Dermis microvascular lymphatic vessel endothelial cell (primary cell): ENCODE measurements at regions not wholly inside any gene's neighbourhood (a gene's known extent, or its start where the extent isn't known, plus 50 kb on each side); places are given as distances from the start of the nearest gene placed in this dataset.

Experiments used
- DNase-seq, 2 donors: peaks; one replicate each; pipeline versions ENCODE4 v3.0.0 to v3.0.0-alpha.2; 2010; ENCODE audit warnings: low read depth in 2 of 2

- DNase-seq: no peak
These were observed 806.5 kb downstream of the OTOL1 start for GRCh38 chr3:162302983-162303624.

- no peak for DNase-seq
These were observed 820.4 kb downstream of the OTOL1 start for GRCh38 chr3:162317046-162317445.

- DNase-seq: no peak
These were observed 832.0 kb downstream of the OTOL1 start for GRCh38 chr3:162328649-162329048.

- no peak for DNase-seq
These were observed 832.9 kb downstream of the OTOL1 start for GRCh38 chr3:162329514-162329913.

GRCh38 chr3:162332344-162332743 lies 835.7 kb downstream of the OTOL1 start:
- no peak for DNase-seq

GRCh38 chr3:162334537-162334936 lies 837.9 kb downstream of the OTOL1 start:
- DNase-seq: no peak

- DNase-seq: no peak
These were observed 841.0 kb downstream of the OTOL1 start for GRCh38 chr3:162337630-162338029.

GRCh38 chr3:162338514-162338913 lies 841.9 kb downstream of the OTOL1 start:
- no peak for DNase-seq

DNA sequence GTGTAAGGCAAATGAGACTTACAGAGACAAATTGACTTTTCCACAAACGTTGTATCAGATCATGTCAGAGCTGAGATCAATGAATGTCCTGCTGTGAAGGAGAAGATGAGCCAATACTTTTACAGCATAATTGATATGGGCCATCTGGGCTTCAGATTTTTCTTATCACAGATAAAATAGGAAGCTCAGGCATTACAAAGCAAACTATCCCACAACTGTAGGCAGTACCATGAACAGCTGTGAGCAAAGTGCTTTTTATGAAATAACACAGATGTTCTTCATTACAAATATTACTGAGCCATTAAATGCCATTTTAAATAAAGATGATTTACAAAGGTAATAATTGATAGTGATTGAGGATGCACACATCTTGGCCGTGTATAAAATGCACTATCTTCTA lies 852.3 kb downstream of the OTOL1 start:
- DNase-seq: no peak

GRCh38 chr3:162353414-162353813 lies 856.8 kb downstream of the OTOL1 start:
- no peak for DNase-seq

DNA sequence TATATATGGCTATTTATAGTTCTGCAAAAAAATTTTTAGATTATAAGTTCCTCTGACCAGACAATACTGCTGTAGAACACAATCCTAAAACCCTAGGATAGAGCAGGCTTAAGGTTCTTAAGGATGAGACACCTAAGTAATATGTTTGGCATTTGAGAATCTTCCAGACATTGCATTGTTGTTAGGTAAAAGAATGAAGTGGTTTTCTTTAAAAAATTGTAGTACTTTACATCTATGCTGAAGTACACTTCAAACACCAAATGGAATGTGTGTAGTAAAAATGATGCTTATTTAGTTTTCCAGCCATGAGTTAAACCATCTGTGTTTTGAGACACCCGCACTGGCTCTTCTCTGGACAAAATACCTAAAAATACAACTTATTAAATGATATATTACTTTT lies 857.7 kb downstream of the OTOL1 start:
- DNase-seq: no peak

DNA sequence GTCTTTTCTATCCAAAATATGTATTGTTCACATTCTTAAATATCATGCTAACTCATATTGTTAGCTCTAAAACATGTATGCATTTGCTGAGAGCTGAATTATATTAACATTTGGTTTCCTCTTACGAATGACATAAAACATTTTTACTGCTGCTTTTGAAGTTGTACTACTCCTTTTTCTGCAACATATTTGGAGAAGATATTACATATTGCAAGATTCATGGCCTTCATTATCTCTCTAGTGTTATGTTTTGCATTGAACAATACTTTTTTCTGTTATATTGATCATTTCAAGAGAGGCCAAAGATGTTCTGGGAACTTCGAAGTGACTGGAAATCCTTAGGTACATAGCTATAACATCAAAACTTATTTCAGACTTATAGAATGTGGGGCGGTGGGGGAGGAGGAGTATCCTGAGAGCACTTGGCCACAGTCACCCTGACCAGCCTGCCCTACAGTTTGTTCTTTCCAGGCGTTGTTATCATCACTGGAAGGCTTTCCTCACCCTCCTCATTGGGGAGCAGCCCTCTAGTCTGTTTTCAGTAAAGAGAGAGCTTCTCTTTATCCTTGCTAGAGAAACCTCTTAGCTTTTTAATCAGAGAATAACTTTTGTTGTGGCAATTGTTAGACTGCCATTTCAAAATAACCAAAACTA lies 868.6 kb downstream of the OTOL1 start:
- DNase-seq: no peak

- no peak for DNase-seq
These were observed 869.7 kb downstream of the OTOL1 start for GRCh38 chr3:162366166-162366766.

DNA sequence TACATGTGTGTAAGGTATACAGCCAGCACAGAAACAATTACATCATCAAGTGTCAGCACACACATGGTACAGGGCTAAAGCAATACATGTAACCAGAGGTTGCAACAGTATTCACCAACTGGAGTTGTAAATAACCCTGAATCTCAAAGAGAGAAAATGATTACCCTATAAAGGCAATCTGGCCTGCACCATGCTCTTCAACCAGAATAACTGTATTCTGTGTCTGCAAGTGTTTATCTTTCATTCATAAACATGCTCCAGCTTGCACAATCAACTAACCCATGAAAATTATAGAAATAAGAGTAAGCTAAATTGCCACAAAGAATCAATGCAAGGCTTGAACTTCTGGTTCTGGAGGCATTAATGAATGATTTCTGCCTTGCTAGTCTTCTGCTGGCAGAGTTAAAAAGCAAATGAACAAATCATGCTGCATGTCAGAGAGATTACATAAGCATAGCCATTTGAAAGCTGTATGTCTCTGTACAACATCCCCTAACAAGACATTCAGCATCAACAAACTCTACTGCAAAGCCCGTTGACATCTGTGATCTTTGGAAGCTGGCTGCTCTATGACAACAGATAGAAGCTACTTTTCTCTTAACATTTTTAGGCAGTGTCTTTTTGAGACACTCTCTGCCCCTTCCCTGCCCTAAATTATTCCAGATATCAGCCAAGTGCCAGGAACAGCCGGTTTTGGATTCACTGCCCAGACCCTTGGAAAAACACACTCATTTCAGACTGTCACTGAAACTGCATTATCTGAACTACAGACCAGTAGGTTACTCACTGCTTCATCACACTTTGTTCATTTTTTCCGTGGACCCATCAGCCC lies 871.0 kb downstream of the OTOL1 start:
- DNase-seq: no peak

DNA sequence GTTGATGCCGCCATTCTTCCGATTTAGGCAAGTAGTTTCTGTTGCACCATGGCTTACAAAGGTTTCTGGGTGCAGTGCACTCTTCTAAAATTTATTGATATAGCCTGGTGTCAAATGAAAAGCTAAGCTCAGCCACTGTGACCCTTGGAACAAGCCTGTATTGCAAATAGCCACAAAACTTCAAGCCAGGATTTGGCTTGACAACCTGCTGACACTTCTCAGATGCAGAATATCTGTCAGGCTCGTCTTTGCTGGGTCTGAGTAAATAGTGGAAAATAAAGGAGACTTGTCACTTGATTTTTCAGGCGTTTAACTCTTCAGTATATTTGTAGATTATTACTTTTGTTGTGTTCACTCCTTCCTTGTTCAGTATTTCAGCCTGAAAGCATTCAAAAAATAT lies 871.8 kb downstream of the OTOL1 start:
- DNase-seq: no peak

DNA sequence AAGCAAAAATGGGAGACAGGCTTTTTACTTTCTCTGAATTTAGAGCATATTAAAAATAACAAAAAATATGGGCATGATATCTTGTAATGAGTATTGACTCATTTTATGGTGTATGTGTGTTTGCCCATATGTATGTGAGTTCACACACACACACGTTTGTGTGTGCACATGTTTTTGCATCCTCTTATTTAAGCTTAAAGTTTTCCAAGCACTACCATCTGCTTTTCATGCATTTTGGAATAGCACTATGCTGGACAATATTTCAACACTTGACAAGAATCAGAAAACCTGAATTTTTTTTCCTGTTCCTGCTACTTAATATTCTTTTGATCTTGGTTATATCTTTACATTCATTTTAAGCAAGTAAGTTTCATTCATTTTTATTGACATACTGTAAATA lies 872.7 kb downstream of the OTOL1 start:
- no peak for DNase-seq

- DNase-seq: no peak
These were observed 873.5 kb downstream of the OTOL1 start for GRCh38 chr3:162370141-162370540.

GRCh38 chr3:162376761-162377160 lies 880.2 kb downstream of the OTOL1 start:
- no peak for DNase-seq

GRCh38 chr3:162377608-162378007 lies 881.0 kb downstream of the OTOL1 start:
- DNase-seq: no peak

- no peak for DNase-seq
These were observed 888.8 kb downstream of the OTOL1 start for GRCh38 chr3:162385387-162385786.

- no peak for DNase-seq
These were observed 894.3 kb downstream of the OTOL1 start for GRCh38 chr3:162390891-162391290.

DNA sequence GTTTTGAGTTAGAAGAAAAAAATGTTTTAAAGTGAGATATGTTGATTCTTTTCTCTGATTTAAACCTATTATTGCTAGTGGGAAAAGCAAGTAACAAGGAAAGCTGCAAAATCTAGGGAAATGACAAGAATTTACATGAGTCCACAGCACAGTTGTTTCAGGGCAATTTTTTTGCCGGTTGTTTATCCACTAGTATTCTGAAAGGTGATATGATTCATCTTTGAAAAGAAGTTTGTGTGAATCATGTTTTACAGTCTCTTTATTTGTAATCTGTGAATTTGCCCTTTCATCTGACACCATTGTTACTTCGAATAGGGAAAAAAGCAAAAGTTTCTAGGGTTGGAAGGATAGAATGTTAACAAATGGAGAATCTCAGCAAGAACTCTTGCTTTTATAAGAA lies 894.7 kb downstream of the OTOL1 start:
- no peak for DNase-seq
